ENCODE measurements at regions not wholly inside any gene's neighbourhood (a gene's known extent, or its start where the extent isn't known, plus 50 kb on each side); places are given as distances from the start of the nearest gene placed in this dataset.

- TF ChIP-seq CTCF (IDR thresholded peaks at IDR 0.05) = no peak
- no peak for TF ChIP-seq POLR2A (IDR thresholded peaks at IDR 0.05)
Observed at GRCh38 chr15:92796161-92796611, 103.9 kb upstream of the CHD2 start.
